ENCODE measurements at regions not wholly inside any gene's neighbourhood (a gene's known extent, or its start where the extent isn't known, plus 50 kb on each side); places are given as distances from the start of the nearest gene placed in this dataset.

DNA sequence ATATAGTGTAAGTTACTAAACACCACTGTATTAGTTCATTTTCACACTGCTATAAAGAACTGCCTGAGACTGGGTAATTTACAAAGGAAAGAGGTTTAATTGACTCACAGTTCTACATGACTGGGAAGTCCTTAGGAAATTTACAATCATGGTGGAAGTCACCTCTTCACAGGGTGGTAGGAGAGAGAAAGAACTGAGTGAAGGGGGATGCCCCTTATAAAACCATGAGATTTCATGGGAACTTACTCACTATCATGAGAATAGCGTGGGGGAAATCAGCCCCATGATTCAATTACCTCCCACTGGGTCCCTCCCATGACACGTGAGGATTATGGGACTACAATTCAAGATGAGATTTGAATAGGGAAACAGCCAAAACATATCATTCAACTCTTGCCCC lies 618.0 kb downstream of the NYAP2 start:
- H3K4me3 ChIP-seq (ENCODE audit: low read depth, low read length) = no peak overlapping the region
- no peak for DNase-seq (ENCODE audit: low read depth)
- no peaks in the 10 kb centered on the region for H3K36me3 ChIP-seq (ENCODE audit: control insufficient read depth, insufficient read depth, low read length)
- H3K27me3 ChIP-seq (ENCODE audit: control insufficient read depth, insufficient read depth, low read length) = no peaks in the 10 kb centered on the region
- TF ChIP-seq, protein P1, sequence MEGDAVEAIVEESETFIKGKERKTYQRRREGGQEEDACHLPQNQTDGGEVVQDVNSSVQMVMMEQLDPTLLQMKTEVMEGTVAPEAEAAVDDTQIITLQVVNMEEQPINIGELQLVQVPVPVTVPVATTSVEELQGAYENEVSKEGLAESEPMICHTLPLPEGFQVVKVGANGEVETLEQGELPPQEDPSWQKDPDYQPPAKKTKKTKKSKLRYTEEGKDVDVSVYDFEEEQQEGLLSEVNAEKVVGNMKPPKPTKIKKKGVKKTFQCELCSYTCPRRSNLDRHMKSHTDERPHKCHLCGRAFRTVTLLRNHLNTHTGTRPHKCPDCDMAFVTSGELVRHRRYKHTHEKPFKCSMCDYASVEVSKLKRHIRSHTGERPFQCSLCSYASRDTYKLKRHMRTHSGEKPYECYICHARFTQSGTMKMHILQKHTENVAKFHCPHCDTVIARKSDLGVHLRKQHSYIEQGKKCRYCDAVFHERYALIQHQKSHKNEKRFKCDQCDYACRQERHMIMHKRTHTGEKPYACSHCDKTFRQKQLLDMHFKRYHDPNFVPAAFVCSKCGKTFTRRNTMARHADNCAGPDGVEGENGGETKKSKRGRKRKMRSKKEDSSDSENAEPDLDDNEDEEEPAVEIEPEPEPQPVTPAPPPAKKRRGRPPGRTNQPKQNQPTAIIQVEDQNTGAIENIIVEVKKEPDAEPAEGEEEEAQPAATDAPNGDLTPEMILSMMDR (IDR thresholded peaks at IDR 0.05; ENCODE audit: insufficient read depth, low read length, poor library complexity, severe bottlenecking) = no peak

DNA sequence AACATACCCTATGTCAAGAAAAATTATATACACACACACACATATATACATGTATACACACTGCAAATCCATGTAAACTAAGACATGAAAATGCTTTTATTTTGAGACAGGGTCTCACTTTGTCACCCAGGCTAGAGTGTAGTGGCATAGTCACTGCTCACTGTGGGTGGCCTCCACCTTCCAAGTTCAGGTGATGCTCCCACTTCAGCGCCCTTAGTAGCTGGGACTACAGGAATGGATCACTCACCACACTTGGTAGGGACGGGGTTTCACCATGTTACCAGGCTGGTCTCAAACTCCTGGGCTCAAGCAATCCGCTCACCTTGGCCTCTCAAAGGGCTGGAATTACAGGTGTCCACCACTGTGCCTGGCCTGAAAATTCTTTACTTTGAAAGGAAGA lies 617.6 kb downstream of the NYAP2 start:
- Histone ChIP-seq H3K27me3 (ENCODE audit: control insufficient read depth, insufficient read depth, low read length) (no peaks in the 10 kb centered on the region), H3K4me3 (ENCODE audit: low read depth, low read length) (no peak overlapping the region), H3K36me3 (ENCODE audit: control insufficient read depth, insufficient read depth, low read length) (no peaks in the 10 kb centered on the region)
- DNase-seq (ENCODE audit: low read depth) = no peak
- TF ChIP-seq, protein P1 (IDR thresholded peaks at IDR 0.05; ENCODE audit: insufficient read depth, low read length, poor library complexity, severe bottlenecking) = no peak

DNA sequence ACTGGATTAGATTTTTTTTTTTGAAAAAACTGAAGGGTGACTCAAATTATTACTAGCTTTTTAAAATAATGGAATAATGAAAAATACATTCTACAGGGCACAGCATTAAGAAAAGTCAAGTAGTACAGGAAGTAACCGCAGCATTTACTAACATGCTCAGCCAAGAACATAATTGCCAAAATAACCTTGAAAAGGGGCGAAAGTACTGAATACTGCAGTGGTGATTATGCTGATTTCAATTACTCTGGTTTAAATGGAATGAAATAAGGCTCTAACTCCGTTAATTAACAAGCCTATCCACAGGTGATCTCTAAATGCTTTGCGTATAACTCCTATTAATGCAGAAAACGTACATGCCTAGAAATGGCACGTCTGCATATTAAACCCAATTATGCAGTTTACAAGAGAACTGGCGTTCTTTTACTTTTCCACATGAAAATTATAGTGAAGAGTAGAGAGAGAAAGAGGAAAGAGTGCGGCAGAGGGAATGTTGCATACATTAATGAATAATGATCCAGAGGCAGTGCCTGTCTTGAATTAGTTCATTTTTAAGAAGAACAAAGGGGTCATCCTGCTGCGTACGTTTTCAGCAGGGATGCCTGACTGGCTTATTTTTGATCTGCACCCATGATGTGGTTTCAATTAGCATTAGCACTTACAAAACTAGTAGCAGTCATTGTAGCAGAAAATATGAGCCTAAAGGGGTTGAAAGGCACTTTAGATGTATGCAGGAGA lies 612.4 kb downstream of the NYAP2 start:
- H3K27me3 ChIP-seq (ENCODE audit: control insufficient read depth, insufficient read depth, low read length) = no peaks in the 10 kb centered on the region
- TF ChIP-seq, protein P1 (IDR thresholded peaks at IDR 0.05; ENCODE audit: insufficient read depth, low read length, poor library complexity, severe bottlenecking) = no peak
- no peaks in the 10 kb centered on the region for H3K36me3 ChIP-seq (ENCODE audit: control insufficient read depth, insufficient read depth, low read length)
- H3K4me3 ChIP-seq (ENCODE audit: low read depth, low read length) = no peak overlapping the region
- DNase-seq (ENCODE audit: low read depth) = no peak

DNA sequence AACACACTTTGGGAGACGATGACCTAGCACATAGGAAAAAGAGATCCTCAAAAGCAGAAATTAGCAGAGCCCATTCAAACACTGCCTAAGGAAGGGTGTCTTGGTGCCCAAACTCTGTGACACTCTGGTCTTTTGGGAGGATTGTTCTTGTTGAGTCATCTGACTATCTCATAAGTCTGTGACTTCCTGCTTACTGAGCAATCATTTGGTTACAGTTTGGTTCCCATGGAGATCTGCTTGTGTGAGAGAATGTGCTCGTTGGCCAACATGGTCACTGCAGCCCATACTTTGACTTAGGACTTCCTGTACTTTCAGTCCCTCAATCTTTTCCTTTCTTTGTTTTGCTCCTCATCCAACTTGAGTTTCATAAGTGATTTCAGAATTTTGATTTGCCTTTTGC lies 602.9 kb downstream of the NYAP2 start:
- TF ChIP-seq, protein P1 (IDR thresholded peaks at IDR 0.05; ENCODE audit: insufficient read depth, low read length, poor library complexity, severe bottlenecking) = no peak
- no peak overlapping the region for H3K4me3 ChIP-seq (ENCODE audit: low read depth, low read length)
- H3K27me3 ChIP-seq (ENCODE audit: control insufficient read depth, insufficient read depth, low read length) = no peaks in the 10 kb centered on the region
- DNase-seq (ENCODE audit: low read depth) = peak; percentile 73
- no peaks in the 10 kb centered on the region for H3K36me3 ChIP-seq (ENCODE audit: control insufficient read depth, insufficient read depth, low read length)

DNA sequence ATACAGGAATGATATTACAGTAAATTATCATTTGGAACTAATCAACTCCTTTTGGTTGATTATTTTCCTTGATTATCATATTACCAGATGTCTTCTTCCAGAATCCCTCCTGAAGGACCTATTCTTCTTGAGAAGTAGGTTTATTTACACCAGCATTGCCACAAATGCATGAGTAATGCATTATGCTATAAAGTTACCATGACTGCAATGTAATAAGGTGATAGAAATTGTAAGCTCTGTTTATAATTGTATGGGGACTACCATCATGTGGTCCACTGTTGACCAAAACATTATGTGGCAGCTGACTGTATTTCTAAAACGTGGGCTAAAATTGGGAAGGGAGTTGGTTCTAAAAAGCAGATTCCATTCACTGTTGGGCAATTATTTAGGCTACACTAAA lies 602.2 kb downstream of the NYAP2 start:
- Histone ChIP-seq H3K36me3 (ENCODE audit: control insufficient read depth, insufficient read depth, low read length) (no peaks in the 10 kb centered on the region), H3K27me3 (ENCODE audit: control insufficient read depth, insufficient read depth, low read length) (no peaks in the 10 kb centered on the region), H3K4me3 (ENCODE audit: low read depth, low read length) (no peak overlapping the region)
- no peak for DNase-seq (ENCODE audit: low read depth)
- TF ChIP-seq, protein P1 (IDR thresholded peaks at IDR 0.05; ENCODE audit: insufficient read depth, low read length, poor library complexity, severe bottlenecking) = no peak

DNA sequence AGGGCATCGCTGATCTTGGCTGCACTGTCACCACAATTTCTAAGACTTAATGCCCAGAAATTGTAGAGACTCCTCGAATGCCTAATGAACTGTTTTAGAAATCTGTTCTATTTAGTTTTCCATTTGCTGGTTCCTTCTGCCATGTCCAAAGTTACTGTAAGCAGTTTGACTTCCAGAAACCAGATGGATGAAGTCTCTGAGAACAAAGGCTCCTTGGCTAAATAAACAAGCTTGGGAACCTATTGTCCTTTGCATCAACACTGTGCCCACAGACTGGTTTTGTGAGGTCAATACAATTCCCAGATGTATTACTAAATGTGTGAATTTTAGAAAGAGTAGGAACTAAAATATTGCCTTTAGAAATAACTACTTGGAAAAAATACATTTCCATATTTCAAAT lies 600.2 kb downstream of the NYAP2 start:
- no peaks in the 10 kb centered on the region for H3K27me3 ChIP-seq (ENCODE audit: control insufficient read depth, insufficient read depth, low read length)
- TF ChIP-seq, protein P1 (IDR thresholded peaks at IDR 0.05; ENCODE audit: insufficient read depth, low read length, poor library complexity, severe bottlenecking) = no peak
- no peak for DNase-seq (ENCODE audit: low read depth)
- no peak overlapping the region for H3K4me3 ChIP-seq (ENCODE audit: low read depth, low read length)
- H3K36me3 ChIP-seq (ENCODE audit: control insufficient read depth, insufficient read depth, low read length) = no peaks in the 10 kb centered on the region

All from kidney epithelial cell (primary cell).